GM12878 (cell line): ENCODE measurements at regions not wholly inside any gene's neighbourhood (a gene's known extent, or its start where the extent isn't known, plus 50 kb on each side); places are given as distances from the start of the nearest gene placed in this dataset.

Source experiments
- CTCF ChIP-seq, 3 experiments: IDR thresholded peaks in 2 of 3; conservative IDR thresholded peaks in 1 of 3; 2 replicates each; pipeline ENCODE4 v1.5.1; 2011; ENCODE audit warnings: low read depth in 3 of 3, low read length in 3 of 3, mild to moderate bottlenecking in 3 of 3, control low read depth in 2 of 3, moderate library complexity in 2 of 3, inconsistent platforms in 1 of 3, mixed read lengths in 1 of 3; ENCODE audit not compliant: control insufficient read depth in 2 of 3, insufficient read depth in 1 of 3; ENCODE audit errors: extremely low read depth in 1 of 3
- EGR1 ChIP-seq, 2 experiments: IDR thresholded peaks; 1 replicate in 1 of 2; 2 replicates in 1 of 2; pipeline ENCODE4 v1.6.1; 2011 to 2012; ENCODE audit warnings: low read depth in 2 of 2, low read length in 2 of 2, borderline replicate concordance in 1 of 2, mild to moderate bottlenecking in 1 of 2, moderate library complexity in 1 of 2
- RAD21 ChIP-seq: IDR thresholded peaks from 2 replicates; pipeline ENCODE4 v1.6.1; 2011; ENCODE audit warnings: mild to moderate bottlenecking, low read depth, low read length, moderate library complexity; ENCODE audit not compliant: insufficient read depth
- REST ChIP-seq: IDR thresholded peaks from 2 replicates; pipeline ENCODE4 v1.6.1; 2012; ENCODE audit warnings: mild to moderate bottlenecking, low read depth, low read length
- ZBTB33 ChIP-seq: fragments of 450-650 bp; IDR thresholded peaks from 2 replicates; pipeline ENCODE4 v1.6.1; 2017; ENCODE audit warnings: mild to moderate bottlenecking

- TF ChIP-seq CTCF (IDR thresholded peaks at IDR 0.05 in 2 of 3, conservative IDR thresholded peaks at IDR 0.05 in 1 of 3; ENCODE audit: control insufficient read depth in 2 of 3, extremely low read depth in 1 of 3, insufficient read depth in 1 of 3, low read depth in 3 of 3, low read length in 3 of 3) (no peak), REST (no peak), EGR1 (IDR thresholded peaks at IDR 0.05; ENCODE audit: borderline replicate concordance in 1 of 2, low read depth in 2 of 2, low read length in 2 of 2) (no peak), ZBTB33 (no peak), RAD21 (no peak)
Observed at GRCh38 chr1:209102531-209102930, 481.0 kb upstream of the CAMK1G start.
